Suprapubic skin (tissue), 4 donors: ENCODE measurements at regions not wholly inside any gene's neighbourhood (a gene's known extent, or its start where the extent isn't known, plus 50 kb on each side); places are given as distances from the start of the nearest gene placed in this dataset.

Source experiments
- DNase-seq, 2 donors: peaks; one replicate each; pipeline ENCODE4 v3.0.0-alpha.2; 2019; ENCODE audit warnings: low spot score in 2 of 2
- H3K27ac ChIP-seq: fragments of 200-600 bp; sonication (generic); one replicate; pipeline ENCODE4 v1.5.1; 2019
- H3K27me3 ChIP-seq: fragments of 200-600 bp; sonication (generic); one replicate; pipeline ENCODE4 v1.5.1; 2019
- H3K36me3 ChIP-seq: fragments of 200-600 bp; sonication (generic); one replicate; pipeline ENCODE4 v1.5.1; 2019
- H3K4me1 ChIP-seq: fragments of 200-600 bp; sonication (generic); one replicate; pipeline ENCODE4 v1.5.1; 2019
- H3K4me3 ChIP-seq: fragments of 200-600 bp; sonication (generic); one replicate; pipeline ENCODE4 v1.5.1; 2019; ENCODE audit warnings: mild to moderate bottlenecking
- H3K9me3 ChIP-seq: fragments of 200-600 bp; sonication (generic); one replicate; pipeline ENCODE4 v1.5.1; 2019
- CTCF ChIP-seq, 2 donors: fragments of 200-600 bp in 1 of 2; fragments of 450-650 bp in 1 of 2; sonication (generic) in 1 of 2; IDR thresholded peaks; one replicate each; pipeline ENCODE4 v1.5.1; 2016 to 2019; ENCODE audit warnings: antibody characterized with exemption in 2 of 2, mild to moderate bottlenecking in 1 of 2, moderate library complexity in 1 of 2
- EP300 ChIP-seq: sonication (generic); formaldehyde crosslinking; IDR thresholded peaks from one replicate; pipeline ENCODE4 v1.6.1; 2017; ENCODE audit warnings: antibody characterized with exemption
- POLR2A ChIP-seq, 2 donors: fragments of 450-650 bp; IDR thresholded peaks; one replicate each; pipeline ENCODE4 v1.6.1; 2017; ENCODE audit warnings: antibody characterized with exemption in 2 of 2, mild to moderate bottlenecking in 2 of 2, moderate library complexity in 2 of 2
- POLR2AphosphoS5 ChIP-seq, 3 donors: sonication (generic); formaldehyde crosslinking; IDR thresholded peaks; one replicate each; pipeline ENCODE4 v1.6.1; 2017; ENCODE audit warnings: antibody characterized with exemption in 3 of 3
- WGBS: methylation state at CpG from one replicate; pipeline ENCODE4 v1.1.5; 2018; 5-methylcytosine and 5-hydroxymethylcytosine counted together

DNA sequence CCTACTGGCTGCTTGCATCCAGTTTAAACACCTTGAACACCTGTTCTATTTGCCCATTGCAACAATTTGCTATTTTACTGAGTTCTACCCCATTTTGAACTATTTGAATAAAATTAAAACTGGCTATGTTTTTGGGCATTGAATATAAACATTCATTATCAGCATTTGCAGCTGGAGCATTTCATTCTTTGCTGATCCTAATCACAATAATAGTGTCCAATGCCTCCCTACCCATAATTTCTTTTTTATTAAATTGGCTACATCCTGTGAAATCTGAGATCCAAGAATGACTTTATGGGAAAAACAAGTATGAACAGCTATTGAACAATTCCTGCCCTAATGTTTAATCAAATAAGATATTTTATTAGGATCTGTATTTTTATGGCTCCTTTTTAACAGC, 447.9 kb downstream of the PLA2G4A start:
- Histone ChIP-seq H3K4me1 (no peaks in the 10 kb centered on the region), H3K4me3 (no peak overlapping the region), H3K9me3 (no peaks in the 10 kb centered on the region), H3K36me3 (no peaks in the 10 kb centered on the region), H3K27me3 (no peaks in the 10 kb centered on the region), H3K27ac (no peak overlapping the region)
- no peak for DNase-seq
- no peak for TF ChIP-seq POLR2A (IDR thresholded peaks at IDR 0.05)
- no peak for TF ChIP-seq EP300
- TF ChIP-seq CTCF (IDR thresholded peaks at IDR 0.05) = no peak
- no peak for TF ChIP-seq POLR2AphosphoS5 (IDR thresholded peaks at IDR 0.05)

DNA sequence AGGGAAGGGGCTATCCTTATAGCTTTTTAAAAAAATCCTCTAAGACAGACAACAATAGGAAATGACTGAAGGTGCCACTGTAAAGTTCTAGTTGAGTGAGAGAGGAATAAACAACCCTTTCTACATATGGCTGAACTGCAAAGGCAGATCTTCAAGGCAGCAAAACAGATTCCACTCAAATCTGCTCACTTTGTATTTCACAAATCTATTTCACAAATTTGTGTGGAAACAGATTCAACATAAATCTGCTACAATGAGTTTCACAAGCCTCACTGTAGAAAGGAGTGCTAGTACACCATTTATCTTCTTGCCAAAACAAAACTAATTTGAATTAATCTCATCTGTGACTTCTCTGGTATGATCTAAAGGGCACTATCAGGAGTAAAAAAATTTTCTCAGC, 451.3 kb downstream of the PLA2G4A start:
- no peaks in the 10 kb centered on the region for H3K27me3 ChIP-seq
- no peaks in the 10 kb centered on the region for H3K9me3 ChIP-seq
- no peaks in the 10 kb centered on the region for H3K36me3 ChIP-seq
- TF ChIP-seq CTCF (IDR thresholded peaks at IDR 0.05) = no peak
- no peak for TF ChIP-seq POLR2A (IDR thresholded peaks at IDR 0.05)
- TF ChIP-seq POLR2AphosphoS5 (IDR thresholded peaks at IDR 0.05) = no peak
- no peak for DNase-seq
- no peak overlapping the region for H3K27ac ChIP-seq
- H3K4me3 ChIP-seq = no peak overlapping the region
- H3K4me1 ChIP-seq = no peaks in the 10 kb centered on the region

DNA sequence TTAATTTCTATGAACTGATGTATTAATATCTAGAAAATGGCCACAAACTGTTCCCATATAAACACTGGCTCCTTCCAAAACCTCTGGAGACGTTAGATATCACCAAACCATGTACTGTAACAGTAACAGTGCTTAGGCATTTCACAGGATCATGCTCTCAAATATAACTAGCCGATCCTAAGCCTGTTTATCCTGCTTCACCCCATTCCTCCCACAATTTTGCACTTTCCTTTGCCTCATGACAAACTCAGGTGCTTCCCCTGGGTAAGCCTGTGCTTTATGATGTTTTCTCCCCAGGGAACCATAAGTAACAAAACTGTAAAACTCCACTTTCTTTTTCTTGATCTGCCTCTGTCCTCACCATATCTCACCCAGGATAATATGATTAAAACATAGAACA, 452.3 kb downstream of the PLA2G4A start:
- no peak overlapping the region for H3K27ac ChIP-seq
- no peaks in the 10 kb centered on the region for H3K9me3 ChIP-seq
- 46% methylated on average over 2 of the region's 2 CpGs for WGBS
- no peaks in the 10 kb centered on the region for H3K27me3 ChIP-seq
- DNase-seq = no peak
- H3K36me3 ChIP-seq = no peaks in the 10 kb centered on the region
- no peaks in the 10 kb centered on the region for H3K4me1 ChIP-seq
- TF ChIP-seq CTCF (IDR thresholded peaks at IDR 0.05) (no peak), EP300 (no peak), POLR2AphosphoS5 (IDR thresholded peaks at IDR 0.05) (no peak), POLR2A (IDR thresholded peaks at IDR 0.05) (no peak)
- H3K4me3 ChIP-seq = no peak overlapping the region

- WGBS = 82% methylated on average over 1 of the region's 1 CpG
- no peaks in the 10 kb centered on the region for H3K9me3 ChIP-seq
Observed at GRCh38 chr1:187283984-187284383, 455.2 kb downstream of the PLA2G4A start.

GRCh38 chr1:187294421-187295201, 465.9 kb downstream of the PLA2G4A start:
- TF ChIP-seq POLR2A (IDR thresholded peaks at IDR 0.05) (no peak), POLR2AphosphoS5 (IDR thresholded peaks at IDR 0.05) (no peak), EP300 (no peak), CTCF (IDR thresholded peaks at IDR 0.05) (no peak)
- H3K9me3 ChIP-seq = no peaks in the 10 kb centered on the region
- no peak overlapping the region for H3K27ac ChIP-seq
- H3K4me1 ChIP-seq = no peaks in the 10 kb centered on the region
- H3K36me3 ChIP-seq = no peaks in the 10 kb centered on the region
- no peaks in the 10 kb centered on the region for H3K27me3 ChIP-seq
- WGBS = 76% methylated on average over 3 of the region's 3 CpGs
- no peak overlapping the region for H3K4me3 ChIP-seq
- DNase-seq = no peak

More at GRCh38 chr1:187283984-187284383, 455.2 kb downstream of the PLA2G4A start:
- no peaks in the 10 kb centered on the region for H3K4me1 ChIP-seq
- no peak for TF ChIP-seq POLR2A (IDR thresholded peaks at IDR 0.05)
- no peak for TF ChIP-seq POLR2AphosphoS5 (IDR thresholded peaks at IDR 0.05)
- TF ChIP-seq CTCF (IDR thresholded peaks at IDR 0.05) = no peak
- TF ChIP-seq EP300 = no peak
- no peak overlapping the region for H3K4me3 ChIP-seq
- DNase-seq = no peak
- H3K27ac ChIP-seq = no peak overlapping the region
- H3K27me3 ChIP-seq = no peaks in the 10 kb centered on the region
- H3K36me3 ChIP-seq = no peaks in the 10 kb centered on the region
